GM21529 (cell line): ENCODE measurements at regions not wholly inside any gene's neighbourhood (a gene's known extent, or its start where the extent isn't known, plus 50 kb on each side); places are given as distances from the start of the nearest gene placed in this dataset.
A peak's percentile ranks its signal among the peaks of the same experiment; 100 is the strongest.
"Not testable (repeated sequence)": the region's sequence is repeated elsewhere in the genome, so short reads cannot be mapped to it uniquely, and the experiment has no call there.

Experiments used
- ATAC-seq: cut with Tn5 transposase; IDR thresholded peaks from one replicate; pipeline ENCODE4 v1.9.1; 2021; ENCODE audit not compliant: unreplicated experiment

DNA sequence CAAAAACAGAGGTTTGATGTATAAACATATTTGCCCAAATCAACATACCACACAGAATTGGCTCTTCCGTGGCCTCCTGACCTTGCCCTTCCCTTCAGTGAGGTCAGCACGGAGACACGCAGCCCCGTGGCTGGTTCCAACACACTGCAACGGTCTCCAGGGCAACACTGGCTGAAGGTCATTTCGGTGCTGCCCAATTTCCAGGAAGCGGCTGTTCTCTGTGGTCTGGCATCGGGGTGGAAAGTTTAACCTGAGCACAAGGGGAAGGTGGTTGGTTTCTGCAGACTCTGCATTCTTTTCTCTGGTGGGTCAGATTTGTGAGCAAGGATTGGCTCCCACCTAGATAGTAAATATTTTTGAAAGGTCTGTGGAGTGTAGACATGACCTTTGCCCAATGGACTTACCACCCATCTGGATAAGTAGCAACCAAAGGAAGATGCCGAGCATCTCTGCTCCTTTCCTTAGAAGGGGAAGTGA lies 177.6 kb upstream of the PHACTR1 start:
- ATAC-seq = no peak

DNA sequence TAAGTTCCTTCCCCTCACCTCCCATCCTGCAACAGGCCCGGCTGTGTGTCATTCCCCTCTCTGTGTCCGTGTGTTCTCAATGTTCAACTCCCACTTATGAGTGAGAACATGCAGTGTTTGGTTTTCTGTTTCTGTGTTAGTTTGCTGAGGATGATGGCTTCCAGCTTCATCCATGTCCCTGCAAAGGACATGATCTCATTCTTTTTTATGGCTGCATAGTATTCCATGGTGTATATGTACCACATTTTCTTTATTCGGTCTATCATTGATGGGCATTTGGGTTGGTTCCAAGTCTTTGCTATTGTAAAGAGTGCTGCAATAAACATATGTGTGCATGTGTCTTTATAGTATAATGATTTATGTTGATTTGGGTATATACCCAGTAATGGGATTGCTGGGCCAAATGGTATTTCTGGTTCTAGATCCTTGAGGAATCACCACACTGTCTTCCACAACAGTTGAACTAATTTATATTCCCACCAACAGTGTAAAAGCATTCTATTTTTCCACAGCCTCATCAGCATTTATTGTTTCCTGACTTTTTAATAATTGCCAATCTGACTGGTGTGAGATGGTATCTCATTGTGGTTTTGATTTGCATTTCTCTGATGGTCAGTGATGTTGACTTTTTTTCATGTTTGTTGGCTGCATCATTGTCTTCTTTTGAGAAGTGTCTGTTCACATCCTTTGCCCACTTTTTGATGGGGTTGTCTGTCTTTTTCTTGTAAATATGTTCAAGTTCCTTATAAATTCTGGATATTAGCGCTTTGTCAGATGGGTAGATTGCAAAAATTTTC lies 174.1 kb upstream of the PHACTR1 start:
- not testable (repeated sequence) for ATAC-seq

DNA sequence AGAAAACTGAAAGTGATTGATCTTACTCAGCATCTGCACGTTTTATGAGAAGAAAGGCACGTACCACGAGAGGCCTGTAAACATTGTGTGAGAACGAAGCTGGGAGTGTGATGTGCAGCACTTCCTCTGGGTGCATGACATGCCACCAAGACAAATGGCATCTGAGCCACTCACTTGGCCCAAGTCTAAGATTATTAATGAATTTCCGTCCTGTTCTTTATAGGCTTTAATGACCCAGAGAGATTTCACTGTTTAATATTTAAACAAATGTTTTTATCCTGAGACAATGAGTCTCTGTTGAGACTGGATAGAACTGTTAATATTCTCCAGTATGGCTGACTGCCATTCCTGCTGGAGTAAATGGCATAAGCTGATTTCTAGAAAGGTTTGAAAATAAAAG lies 172.6 kb upstream of the PHACTR1 start:
- ATAC-seq = peak; percentile 78

DNA sequence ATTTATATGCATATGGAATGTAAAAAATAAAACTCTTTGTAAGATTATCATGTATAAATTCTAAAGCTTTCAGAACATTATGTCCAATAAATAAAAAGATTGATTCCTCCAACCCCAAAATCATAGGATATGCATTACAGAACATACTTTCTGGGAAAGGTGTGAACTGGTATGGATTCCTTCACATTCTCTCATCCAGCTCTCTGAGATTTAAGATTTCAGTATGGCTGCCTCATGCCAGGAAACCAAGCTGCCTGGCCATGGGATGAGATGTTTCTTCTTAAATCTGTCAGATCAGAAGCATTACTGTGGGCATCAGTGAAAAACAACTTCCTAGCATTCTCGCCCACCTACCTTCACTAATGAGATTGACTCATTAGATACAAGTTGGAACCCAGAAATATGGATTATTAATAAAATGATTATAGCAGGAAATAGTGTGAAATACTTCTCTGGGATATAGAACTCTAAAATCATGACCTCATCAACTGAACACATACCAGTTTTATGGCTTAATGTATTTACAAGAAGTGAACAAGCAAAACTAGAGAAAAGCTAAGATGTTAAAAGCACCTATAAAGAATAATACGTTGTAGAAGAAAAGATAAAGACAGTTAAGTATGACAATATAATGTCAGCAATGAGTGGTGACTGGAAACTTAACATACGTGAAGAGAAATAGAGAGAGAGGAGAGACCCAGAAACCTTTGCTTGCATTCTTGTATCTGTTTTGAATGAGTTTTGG lies 171.6 kb upstream of the PHACTR1 start:
- no peak for ATAC-seq

DNA sequence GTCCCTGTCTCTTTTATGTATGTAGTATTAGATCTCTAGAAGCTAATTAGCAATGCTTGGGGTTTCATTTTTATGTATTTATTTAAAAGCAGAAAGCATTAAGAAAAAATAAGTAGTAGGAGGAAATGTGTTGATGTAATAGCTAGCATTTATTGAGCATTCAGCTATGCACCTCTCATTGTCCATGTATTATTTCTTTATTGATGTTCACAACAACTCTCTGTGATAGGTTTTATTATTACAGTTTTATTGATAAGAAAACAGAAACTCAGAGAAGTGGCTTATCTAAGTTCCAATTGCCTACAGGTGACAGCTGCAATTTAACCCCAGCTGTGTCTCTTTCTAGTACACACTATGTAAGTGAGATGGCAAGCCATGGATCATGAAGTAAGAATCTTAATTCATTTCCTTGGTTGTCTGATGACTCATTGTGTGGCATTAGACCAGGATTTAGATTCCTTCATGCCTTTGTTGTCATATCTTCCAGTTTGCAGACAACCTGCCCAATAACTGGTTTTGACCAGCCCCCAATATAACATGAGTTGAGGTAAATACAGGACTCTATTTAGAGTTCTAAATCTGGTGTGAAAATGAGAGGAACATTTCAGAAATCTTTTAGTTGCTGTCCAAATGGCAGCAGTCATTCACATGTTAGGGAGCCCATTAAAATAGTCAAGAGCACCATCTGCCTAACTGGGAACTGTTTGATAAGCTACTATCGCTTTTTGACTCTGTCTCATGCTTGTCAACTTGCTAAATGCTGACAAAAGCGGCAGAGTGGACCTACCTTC lies 170.8 kb upstream of the PHACTR1 start:
- no peak for ATAC-seq

DNA sequence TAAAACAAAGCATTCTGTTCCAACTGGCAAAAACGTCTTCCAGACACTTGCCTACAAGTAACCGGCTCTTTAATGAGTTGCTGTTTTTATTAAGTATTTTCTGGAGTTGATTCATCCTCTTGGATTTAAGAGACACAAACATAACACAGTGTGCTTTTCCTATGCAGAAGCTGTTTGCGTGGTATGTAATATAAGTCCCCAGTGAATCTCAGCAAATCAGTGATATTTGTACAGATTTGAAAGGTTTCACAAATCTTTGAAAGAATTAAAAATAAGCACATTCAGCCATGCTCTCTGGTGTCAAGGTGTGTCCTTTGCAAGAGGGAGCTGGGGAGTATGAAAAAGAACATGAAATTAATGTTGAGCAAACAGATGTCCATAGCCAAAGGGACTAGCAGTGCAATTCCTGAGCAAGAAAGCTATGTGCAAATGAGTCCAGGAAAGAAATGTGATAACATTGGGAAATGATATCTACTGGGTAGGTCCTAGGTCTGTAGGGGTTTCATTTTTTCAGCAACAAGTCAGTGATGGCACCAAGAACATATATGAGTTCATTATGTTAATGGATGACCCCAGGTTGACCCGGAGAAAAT lies 170.1 kb upstream of the PHACTR1 start:
- no peak for ATAC-seq

DNA sequence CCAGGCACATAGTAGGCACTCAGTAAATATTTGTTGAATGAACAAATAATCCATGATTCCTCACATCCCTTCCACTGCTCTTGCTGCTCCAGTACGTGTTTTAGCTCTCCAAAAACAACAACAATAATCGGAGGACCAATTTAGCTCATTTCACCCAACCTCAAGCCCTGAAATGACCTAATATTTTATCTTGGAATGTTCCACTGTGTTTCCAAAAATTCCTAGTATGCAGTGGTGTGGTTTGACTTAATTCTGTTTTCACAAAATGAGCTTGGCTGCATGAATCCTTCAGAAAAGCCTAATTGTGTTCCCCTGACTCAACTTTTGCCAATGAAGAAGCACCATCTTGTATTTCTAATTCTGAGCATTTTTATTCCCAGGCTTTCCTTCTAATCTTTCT lies 168.0 kb upstream of the PHACTR1 start:
- no peak for ATAC-seq

DNA sequence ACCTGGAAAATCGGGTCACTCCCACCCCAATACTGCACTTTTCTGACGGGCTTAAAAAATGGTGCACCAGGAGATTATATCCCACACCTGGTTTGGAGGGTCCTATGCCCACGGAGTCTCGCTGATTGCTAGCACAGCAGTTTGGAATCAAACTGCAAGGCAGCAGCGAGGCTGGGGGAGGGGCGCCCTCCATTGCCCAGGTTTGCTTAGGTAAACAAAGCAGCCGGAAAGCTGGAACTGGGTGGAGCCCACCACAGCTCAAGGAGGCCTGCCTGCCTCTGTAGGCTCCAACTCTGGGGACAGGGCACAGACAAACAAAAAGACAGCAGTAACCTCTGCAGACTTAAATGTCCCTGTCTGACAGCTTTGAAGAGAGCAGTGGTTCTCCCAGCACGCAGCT lies 167.1 kb upstream of the PHACTR1 start:
- ATAC-seq = not testable (repeated sequence)

DNA sequence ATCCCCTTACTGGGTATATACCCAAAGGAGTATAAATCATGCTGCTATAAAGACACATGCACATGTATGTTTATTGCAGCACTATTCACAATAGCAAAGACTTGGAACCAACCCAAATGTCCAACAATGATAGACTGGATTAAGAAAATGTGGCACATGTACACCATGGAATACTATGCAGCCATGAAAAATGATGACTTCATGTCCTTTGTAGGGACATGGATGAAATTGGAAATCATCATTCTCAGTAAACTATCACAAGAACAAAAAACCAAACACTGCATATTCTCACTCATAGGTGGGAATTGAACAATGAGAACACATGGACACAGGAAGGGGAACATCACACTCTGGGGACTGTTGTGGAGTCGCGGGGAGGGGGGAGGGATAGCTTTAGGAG lies 161.7 kb upstream of the PHACTR1 start:
- not testable (repeated sequence) for ATAC-seq

DNA sequence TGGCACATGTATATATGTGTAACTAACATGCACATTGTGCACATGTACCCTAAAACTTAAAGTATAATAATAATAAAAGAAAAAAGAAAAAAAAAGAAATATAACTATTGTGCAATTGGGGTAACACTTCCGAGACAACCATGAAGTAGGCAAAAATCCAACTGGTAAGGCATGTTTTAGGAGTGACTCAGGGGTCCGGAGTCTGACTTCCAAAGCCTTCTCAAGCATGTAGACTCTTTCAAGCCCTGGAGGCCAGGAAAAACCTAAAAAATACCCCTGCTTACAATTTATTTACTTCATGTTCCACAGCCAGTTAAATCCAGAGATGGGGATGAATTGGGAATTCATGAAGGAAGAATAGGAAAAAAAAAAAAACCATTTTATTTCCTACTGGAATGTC lies 161.3 kb upstream of the PHACTR1 start:
- no peak for ATAC-seq

DNA sequence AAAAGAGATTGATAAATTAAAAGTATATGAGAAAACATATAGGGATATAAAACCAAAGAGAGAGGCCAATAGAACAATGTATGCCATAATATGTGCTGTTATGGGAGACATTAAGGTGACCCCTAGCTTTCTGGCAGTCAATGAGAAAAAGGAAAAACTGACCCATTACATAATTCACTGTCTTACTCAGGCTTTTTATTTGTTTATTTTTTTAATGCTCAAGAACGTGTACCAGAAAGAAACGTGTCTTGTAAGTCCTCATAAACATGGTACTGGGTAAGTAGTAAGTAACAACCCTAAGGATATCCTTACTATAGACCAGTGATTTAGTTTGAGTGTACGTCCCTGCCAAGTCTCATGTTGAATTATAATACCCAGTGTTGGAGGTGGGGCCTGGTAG lies 160.8 kb upstream of the PHACTR1 start:
- no peak for ATAC-seq

DNA sequence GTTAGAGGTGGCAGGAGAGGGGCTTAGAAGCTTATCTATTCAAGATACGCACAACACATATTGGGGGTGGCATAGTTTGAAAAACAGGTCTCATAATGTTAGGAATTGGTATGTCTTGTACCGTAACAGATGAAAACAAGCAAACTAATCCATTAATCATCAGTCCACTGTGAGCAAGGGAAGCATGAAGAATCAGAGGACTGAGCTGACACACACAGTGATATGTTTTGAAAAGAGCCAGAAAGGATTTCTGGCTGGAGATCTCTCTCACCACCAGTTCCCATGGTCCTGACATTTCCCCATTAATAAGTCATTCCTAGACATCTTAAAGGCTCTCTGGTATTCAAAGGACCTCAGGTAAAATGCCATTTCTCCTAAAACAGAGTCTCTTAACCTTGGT lies 158.8 kb upstream of the PHACTR1 start:
- ATAC-seq = no peak

DNA sequence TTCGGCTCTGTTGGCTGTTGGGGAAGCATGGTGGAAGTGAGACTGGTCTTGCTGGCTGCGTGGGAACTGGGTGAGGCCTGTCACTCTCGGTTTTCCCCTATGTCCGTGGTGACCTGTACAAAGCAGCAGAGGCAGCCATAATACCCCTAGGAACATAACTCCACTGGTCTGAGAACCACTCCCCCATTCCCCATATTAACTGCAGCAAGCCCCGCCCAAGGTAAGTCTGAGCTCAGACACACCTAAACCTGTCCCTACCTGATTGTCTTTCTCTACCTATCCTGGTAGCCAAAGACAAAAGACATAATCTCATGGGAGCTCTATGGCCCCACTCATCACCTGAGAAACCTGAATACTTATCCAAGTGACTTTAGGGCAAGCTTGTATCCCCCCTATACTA lies 156.3 kb upstream of the PHACTR1 start:
- no peak for ATAC-seq

DNA sequence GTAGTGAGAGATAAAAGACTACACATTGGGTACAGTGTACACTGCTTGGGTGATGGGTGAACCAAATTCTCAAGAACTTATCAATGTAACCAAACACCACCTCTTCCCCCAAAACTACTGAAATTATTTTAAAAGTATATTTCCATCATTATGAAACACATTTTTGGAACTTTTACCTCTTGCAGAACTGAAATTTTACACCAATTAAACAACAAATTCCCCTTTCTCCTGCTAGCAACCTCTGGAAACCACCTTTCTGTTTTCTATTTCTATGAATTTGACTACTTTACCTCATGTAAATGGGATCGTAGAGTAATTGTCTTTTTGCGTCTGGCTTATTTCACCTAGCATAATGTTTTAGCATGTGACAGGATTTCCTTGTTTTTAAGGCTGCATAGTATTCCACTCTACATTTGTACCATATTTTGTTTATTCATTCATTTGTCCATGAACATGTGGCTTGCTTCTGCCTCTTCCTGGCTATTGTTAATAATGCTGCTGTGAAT lies 149.9 kb upstream of the PHACTR1 start:
- no peak for ATAC-seq

DNA sequence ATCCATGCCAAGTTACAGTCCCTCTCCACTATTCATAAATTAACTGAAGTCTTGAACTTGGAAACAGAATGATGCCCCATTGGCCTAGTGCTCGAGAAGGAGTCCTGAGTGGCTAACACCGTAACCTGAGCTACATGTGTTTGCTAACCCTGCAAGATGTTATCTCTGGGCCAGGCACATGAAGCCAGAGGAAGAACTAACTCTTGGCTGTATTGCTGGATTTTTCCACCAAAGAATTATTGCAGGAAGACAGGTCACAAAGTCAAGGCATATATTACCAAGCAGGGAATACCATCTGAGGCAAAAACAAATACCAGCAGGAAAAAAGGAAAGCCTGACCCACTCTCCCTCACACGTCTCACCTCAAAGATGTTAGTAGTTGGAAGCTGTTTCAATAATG lies 148.9 kb upstream of the PHACTR1 start:
- ATAC-seq = no peak

DNA sequence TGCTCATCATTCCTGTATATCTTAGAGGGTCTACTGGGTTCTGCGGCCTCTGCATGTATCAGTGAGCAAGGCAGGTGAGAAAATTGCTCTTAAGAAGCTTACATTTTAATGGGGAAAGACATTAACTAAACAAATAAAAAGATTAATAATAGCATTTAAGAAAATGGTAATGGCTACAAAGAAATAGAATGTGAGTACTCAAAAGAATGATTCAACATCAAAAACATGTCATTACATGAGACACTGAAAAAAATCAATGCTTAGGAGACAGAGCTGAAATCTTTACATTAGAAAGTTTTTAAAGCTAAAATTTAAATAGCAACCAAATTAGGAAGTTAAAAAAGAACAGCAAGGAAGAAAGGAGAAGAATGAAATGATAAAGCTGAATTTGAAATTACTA lies 146.9 kb upstream of the PHACTR1 start:
- no peak for ATAC-seq

DNA sequence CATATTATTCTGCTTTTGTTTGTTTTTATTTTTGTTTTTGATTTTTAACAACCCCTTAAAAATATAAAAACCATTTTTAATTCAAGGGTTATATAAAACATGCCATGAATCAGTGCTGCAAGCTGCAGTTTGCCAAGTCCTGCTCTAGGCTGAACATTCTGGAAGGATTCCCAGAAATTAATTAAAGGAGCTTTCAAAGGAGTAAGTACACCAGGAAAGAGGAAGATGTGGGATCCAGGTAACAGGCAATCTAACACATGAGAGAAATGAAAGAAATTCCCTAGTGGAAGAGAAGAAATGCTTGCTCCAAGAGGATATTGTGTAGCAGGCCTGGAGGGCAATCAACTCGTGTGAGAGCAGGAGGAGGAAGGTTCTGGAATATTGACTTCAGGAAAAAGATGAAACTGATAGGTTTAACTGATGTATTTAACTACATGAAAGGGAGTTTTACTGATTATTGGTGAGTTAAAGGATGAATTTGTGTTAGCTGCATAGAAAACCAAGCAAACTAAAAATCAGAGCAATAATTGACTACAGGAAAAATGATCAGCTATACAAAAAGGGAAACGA lies 146.0 kb upstream of the PHACTR1 start:
- no peak for ATAC-seq

DNA sequence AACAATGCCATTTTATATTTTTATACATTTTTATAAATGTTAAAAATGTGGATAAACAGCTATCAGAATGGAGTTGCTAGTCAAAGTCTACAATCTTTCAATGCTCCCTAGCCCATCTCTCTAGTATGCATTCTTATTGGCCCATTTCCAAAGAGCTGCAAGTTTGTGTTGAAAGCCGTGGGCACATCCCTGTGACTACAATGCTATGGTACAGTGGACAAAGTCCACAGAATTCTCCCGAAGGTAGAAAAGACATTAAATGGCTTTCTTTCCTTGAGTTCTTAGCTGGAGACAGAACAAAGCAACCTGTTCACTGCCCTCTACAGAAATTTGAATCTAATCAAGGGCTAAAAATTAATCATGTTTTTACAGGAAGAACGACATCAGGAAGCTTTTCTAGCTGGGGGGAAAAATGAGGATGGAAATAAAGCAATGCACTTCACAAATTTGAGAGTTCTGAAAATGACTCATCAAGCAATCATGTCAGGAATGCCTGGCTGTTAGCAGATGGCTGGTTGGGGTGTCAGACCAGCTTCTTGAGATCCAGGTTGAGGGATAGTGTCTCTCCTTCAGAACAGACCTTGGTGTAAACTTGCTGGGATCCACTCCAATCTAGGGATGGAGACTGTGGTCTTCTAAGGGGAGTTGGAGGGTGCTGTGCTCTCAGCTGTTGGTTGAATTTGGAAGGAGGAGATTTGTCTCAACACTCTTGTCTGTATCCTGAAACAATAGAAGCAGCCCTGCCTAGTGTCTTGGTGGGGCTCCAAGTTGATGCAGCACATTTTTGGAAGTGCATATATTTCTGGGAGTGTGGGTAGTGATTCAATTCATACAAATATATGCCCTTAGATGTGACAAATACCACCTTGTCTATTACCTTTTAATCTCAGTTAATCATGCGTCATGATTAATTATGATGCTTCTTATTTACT lies 143.4 kb upstream of the PHACTR1 start:
- ATAC-seq = no peak

DNA sequence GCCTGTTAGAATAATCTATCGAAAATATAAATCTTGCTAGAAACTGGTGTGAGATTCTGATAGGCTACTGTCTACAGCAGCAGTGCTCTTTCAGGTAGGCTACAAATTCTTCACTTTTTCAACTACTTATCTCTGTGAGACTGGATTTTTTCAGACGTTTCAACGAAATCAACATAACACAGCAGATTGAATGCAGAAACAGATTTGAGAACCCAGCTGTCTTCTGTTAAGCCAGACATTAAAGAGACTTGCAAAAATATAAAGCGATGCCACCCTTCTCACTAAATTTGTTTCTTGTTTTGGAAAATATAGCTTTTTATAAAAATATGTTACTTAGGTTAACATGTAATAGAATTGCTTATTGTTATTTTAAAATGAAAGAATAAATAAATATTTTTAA lies 140.6 kb upstream of the PHACTR1 start:
- no peak for ATAC-seq

DNA sequence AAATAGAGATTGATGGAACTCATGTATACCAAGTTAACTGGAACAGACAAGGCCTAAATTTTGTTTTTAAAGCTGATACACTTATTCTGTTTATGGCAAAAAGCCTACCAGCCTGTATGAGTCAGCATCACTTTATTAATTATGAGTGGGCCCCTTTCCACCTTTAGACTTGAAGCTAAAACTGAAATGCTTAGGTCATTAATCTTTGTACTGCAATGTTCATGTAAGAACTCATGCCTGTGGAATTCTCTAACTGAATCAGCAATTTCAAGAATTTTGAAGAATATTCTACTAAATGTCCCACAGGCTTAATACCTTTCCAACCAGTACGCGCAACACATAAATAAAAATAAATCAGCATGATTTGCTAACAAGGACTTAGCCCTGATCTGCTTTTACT lies 140.2 kb upstream of the PHACTR1 start:
- no peak for ATAC-seq
